GM21737 (cell line): ENCODE measurements at regions not wholly inside any gene's neighbourhood (a gene's known extent, or its start where the extent isn't known, plus 50 kb on each side); places are given as distances from the start of the nearest gene placed in this dataset.

ENCODE experiments used
- ATAC-seq: cut with Tn5 transposase; IDR thresholded peaks from one replicate; pipeline ENCODE4 v1.9.1; 2021; ENCODE audit warnings: mild to moderate bottlenecking, moderate library complexity; ENCODE audit not compliant: unreplicated experiment

DNA sequence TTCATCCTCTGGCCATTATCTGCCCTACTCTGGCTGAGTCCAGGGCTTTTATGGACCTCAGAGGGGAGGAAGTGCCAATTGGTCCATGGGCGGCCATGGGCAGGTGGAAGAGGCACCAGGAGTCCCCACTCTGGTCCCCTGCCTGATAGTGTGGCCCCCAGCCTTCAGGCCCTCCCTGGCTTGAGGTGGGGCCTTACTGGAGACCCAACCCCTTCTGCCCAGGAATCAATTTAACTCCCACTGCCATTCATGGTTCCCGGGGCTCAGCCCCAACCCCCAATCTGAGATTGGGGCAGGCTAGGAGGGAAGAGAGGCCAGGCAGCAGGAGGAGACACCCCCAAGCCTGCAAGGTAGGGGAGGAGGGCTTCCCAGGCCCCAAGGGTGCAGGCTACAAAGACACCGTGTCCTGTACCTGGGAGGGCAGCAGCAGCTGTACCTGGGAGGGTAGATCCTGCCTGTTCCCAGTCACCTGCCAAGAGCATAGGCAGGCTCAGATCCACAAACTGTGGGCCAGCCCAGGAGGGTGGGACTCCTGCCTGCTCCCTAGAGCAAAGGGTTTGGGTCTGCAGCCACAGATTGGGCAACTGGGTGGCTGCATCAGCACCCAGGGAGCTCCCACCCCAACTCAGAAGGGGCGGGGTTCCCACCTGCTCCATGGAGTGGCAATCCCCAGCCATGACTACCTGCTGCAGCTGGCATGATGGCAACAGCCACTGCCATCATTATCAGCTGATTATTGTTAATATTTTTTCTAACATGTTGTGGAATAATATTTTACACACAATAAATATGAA, 1044.1 kb upstream of the B3GALT2 start:
- no peak for ATAC-seq

DNA sequence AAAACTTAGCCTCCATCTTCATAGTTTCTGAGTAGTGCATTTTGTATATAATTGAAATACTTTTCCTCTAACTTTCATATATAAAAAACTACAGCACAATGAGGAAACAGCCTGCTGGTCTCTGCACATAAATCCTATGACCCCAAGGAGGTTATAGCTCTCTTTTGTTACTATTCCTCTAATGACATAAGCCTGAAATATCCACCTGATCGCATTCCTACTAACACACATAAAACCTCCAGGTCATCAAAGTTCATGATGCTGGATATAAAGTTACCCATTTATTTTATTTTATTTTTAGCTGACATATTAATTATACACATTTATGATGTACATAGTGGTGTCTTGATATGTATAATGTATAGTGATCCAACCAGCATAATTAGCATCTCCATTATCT, 1042.0 kb upstream of the B3GALT2 start:
- ATAC-seq, result no peak

DNA sequence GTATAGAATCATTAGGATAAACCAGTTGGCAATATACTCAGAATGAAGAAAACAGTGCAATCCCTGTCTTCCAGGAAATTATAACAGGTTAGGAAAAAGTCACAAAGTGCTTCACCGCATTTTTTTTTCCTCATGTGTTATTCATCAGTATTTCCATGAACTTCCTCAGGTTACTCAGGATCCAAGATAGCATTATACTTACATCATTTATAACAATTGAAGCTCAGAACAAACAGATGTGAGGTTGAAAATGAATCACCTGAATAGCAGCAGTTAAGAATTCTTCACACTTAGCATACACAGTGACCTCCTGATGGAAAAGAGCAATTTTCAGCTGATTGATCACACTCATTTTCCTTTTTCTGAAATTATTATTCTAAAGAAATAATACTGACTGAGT, 1040.7 kb upstream of the B3GALT2 start:
- no peak for ATAC-seq

DNA sequence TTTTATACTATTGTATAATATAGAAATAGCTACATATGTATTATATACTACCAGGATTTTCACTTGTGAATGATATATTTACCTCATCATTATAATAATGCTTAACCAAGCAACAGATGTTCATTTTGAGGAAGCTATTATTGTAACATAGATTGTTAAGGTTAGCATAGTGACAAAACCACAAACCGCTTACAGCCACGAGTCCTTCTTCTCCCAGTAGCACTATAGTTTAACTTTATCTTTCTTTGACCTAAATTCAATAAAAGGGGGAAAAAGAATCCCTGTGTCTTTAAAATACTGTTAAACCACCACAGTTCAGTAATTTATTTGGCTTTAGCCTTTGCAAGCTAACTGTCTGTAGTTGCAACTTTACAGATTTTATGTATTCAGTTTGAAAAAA, 1039.4 kb upstream of the B3GALT2 start:
- ATAC-seq, result peak; percentile 94

DNA sequence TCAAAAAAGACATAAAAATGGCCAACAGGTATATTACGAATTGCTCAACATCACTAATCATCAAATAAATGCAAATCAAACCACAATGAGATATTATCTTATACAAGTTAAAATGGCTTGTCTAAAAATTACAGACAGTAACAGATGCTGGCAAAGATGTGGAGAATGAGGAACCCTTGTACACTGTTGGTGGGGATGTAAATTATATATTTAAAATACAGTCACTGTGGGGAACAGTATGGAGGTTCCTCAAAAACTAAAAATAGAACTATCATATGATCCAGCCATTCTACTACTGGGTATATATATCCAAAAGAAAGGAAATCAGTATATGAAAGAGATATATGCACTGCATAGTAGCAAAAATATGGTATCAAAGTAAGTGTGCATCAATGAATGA, 1037.2 kb upstream of the B3GALT2 start:
- no peak for ATAC-seq

DNA sequence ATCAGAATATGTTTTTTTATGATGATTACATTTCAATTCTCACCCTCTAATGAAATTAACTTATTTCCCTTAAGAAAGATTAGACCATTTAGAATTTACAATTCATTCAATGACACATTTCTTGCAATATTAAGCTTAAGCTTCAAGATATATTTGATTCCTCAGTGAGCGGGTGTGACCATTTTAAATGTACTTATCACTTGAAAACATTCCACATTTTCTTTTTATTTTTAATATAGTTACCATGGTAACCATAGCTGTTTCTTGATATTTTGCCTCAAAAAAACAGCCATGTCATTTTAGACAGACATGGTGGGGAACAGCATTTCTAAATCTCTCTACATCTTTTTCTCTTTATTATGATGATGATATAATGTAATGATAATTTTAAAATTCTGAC, 1029.0 kb upstream of the B3GALT2 start:
- no peak for ATAC-seq

DNA sequence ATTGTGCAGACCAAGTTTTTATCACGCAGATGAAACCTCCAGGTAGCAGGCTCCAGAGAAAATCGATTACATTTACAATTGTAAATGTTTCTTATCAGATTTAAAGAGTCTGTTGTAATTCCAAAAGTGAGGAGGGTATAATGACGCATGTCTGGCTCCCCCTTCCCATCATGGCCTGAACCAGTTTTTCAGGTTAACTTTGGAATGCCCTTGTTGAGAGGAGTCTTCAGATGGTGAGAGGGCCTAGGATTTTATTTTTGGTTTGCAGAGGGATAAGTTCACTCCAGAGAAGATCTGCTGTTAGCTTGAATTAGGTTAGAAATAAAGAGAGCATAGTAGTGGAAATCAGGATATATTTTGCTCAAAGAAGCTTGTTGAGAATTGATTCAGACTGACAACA, 1028.3 kb upstream of the B3GALT2 start:
- ATAC-seq, result no peak

DNA sequence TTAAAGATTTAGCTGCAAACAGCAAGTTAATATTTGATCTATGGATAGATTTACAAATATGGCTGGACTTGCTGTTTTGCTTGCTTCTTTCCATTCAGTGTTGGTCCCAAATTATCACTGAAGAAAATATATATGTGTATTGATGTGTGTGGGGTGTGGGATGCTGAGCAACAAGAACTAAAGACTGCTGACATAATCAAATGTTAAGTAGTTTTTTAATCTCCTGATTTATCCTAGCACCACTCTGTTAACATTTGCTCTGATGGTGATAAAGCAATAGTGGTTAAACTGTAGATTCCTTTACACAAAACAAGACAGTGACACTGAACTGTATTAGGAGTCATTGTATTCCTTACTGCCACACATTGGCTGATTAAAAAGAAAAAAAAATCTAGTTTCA, 1023.5 kb upstream of the B3GALT2 start:
- ATAC-seq, result no peak

DNA sequence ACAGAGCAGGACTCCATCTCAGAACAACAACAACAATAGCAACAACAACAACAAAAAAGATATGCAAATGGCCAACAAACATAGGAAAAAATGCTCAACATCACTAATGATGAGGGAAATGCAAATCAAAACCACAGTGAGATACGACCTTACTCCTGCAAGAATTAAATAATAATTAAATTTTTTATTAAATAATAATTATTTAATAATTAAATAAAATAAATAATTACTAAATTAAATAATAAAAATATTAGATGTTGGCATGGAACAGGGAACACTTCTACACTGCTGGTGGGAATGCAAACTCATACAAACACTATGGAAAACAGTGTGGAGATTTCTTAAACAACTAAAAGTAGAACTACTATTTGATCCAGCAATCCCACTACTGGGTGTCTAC, 1022.3 kb upstream of the B3GALT2 start:
- ATAC-seq, result no peak

DNA sequence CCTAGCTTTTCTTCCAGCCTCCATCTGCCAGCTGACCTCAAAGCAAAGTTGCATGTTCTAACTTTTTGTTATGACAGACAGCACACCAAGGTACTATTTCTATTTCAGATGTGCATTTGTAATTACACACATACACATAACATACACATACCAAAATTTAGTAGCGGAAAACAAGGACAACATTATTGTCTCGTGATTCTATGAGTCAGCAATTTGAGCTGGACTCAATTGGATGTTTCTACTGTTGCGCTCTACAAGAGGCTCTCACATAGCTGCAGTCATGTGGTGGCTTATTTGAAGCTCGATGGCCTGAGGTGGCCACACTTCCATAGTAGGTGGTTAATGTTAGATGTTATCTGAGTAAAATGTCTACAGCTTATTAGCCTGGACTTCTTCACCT, 1010.1 kb upstream of the B3GALT2 start:
- ATAC-seq, result no peak

DNA sequence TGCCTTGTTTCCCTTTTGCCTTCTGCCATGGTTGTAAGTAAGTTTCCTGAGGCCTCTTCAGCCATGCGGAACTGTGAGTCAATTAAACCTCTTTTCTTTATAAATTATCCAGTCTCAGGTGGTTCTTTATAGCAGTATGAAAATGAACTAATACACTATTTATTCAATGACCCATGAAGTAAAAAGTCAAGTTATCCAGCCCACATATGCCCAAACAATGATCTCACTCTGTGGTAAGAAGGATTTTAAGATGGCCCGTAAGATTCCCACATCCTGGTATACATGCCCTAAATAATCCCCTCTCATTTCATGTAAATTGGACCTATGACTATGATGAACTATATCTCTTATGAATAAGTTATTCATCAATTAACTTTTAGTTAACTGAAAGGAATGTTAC, 1008.3 kb upstream of the B3GALT2 start:
- ATAC-seq, result no peak

DNA sequence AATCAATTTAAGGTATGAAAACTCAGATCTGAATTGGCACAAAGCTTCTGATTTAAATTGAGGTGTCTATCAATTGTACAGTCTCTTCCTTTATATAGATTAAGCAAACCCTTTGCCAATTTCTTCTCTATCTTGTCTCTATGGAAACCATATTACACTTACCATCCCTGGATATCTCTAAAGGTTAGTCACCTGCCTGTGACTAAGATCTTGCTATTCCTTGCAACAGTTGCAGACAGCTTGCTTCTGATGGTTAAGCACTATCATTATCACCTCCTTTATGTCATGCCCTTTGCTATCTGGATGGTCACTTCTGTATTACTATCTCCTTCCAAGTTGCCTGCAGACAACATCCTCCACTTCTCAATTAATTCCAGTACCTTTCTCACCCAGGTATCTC, 998.6 kb upstream of the B3GALT2 start:
- ATAC-seq, result no peak

DNA sequence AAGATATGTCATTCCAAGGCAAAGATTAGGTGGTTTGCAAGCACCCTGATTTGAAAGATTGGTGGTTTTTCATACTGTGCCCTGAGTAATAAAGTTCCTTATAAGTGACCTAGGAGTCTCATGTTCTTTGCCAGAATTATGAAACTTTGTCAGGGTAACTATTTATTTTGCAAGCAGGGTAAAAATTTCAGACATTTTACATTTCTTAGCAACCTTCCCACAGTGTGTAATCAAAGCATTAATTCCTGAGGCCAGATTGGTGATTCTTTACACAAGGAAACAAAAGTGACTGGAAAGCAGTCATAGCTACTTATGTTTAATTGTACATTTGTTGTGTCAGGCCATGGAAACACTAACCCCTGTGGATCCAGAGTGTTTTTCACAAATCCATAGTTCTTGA, 998.0 kb upstream of the B3GALT2 start:
- ATAC-seq, result no peak

DNA sequence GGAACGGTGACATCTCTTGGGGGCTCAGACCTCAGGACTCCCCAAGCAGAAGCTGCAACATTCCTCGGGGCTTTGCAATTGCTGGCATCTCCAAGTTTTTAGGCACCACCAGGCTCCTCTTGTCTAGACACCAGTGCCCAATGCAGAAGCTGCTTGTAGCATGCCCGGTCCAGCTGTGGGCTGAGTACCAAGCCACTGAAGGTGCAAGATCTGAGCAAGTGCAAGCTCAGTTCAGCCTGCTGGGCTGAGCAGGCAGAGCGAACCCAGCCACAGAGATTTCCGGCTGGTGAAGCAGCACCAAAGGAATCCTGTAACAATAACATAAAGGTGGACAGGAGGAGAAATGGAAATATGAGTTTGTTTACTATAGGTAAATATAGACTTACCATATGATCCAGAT, 995.4 kb upstream of the B3GALT2 start:
- ATAC-seq, result no peak

DNA sequence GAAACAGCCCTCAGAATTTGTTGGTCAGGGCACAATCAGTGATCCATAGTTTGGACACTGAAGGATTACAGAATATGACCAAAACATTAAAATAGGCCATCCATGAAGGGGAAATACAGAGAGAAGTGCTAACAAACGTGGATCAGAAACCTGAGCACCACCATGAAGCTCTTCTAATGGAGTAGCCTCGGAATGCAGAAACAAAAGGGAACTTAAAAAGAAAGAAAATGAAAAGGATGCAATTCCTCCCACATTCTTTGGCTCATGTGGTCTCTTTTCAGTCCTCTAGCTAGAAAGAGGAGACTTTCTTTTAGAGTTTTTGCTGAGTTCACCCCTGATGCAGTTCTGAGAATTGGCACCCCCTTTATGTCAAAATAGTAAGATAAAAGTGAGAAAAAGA, 989.8 kb upstream of the B3GALT2 start:
- no peak for ATAC-seq

DNA sequence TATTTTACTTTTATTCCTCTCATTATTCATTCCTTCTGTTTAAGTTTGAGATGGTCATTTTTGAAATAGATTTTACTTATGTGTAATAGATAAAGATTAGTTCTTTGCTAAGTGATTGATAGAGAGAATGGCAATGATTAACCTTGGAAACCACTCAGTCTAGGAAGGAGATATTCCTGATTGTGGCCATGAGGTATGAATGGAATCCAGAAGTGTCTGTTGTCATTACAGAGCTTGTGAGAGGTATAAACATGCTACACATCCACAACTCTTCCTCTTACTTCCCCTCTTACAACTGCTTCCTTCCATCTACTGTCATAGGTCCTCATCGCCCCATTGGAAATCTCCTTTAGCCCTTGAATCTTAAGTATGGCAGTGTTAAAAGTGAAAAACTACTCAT, 988.8 kb upstream of the B3GALT2 start:
- ATAC-seq, result no peak

DNA sequence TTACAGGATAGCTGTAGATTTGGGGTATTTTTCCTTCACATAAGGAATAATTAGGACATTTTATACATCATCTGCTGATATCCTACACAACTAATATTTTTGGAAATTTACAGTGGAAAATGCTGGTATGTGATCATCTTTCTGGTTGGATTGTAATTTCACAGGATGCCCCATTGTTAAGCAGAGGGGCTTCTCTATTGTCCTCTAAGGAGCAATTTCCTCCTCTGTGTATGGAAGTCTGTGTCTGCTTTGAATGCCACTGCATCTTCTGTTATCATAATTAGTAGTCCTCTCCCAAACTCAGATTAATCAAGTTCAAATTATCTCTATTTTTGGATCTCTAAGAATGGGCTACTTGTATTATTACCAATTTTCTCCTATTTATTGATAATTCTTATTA, 988.1 kb upstream of the B3GALT2 start:
- ATAC-seq, result no peak

DNA sequence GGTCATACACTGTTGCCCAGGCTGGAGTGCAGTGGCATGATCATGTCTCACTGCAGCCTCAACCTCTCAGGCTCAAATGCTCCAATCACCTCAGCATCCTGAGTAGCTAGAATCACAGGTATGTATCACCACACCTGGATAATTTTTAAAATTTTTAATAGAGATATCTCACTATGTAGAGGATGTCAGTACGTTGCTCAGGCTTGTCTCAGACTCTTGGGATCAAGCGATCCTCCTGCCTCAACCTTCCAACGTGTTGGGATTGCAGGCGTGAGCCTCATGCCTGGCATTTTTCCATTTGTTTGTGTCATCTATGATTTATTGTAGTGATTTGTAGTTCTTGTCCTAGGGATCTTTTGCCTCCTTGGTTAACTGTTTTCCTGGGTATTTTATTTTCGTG, 985.2 kb upstream of the B3GALT2 start:
- no peak for ATAC-seq

DNA sequence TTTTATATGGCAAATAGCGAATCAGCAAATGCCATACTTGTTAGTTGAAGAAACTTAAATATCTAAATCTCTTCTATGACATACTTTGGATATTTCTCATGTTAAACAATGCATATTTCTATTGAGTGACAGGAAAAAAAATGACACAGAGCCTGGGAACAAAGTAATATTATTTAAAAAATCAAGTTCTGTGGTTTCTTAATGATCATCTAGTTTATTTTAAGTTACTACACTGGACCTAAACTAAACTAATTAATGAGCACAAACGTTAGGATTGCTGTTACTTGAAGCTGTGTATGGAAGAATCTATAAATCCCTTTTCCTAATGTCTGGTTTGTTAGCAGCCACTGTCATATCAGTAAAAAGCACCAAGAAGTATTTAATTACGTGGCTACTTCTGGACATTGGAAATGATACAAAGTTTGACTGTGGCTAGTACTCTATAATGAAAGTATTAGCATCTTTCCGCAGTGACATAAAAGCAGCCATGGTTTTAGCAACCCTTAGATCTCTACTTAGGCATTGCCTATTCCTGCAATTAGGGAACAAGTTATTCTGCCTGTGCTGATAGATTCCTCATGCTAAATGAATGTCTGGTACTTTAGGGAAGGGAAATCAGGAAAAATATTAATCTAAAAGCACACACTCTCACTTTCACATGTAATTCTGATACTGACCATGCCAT, 981.7 kb upstream of the B3GALT2 start:
- no peak for ATAC-seq

DNA sequence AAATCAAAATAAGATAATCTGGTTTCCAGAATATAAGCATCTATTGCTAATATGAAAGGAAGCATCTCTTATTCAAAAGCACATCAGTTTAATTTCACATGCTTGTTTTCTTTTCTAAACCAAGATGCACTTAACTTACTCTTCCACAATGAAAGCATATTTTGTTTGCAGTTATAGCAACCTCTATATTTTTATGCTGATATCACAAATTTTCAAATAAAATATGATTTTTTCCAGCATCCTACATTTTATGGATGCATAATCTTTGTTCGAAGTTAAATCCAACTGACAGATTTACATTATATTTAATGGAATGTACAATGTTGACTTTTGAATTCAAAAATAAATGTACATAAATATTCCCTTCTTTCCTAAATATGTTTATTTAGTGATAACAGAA, 978.3 kb upstream of the B3GALT2 start:
- ATAC-seq, result no peak

DNA sequence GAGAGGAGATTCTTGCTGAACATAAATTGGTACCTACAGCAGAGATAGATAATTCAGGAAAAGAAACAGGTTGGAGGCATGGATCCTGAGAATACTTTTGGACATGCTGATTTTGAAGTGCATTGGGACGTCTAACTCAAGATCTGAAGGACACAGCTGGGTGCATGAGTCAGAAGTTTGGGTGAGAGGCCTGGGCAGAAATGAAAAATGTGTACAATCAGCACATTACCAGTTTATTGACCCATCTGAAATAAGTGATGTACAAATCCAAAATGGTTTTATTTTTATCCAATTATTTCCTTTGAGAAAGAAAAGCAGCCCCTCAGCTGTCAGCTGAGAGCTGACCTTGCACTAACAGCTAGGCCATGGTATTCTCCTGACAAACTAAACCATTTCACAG, 975.2 kb upstream of the B3GALT2 start:
- ATAC-seq, result no peak

DNA sequence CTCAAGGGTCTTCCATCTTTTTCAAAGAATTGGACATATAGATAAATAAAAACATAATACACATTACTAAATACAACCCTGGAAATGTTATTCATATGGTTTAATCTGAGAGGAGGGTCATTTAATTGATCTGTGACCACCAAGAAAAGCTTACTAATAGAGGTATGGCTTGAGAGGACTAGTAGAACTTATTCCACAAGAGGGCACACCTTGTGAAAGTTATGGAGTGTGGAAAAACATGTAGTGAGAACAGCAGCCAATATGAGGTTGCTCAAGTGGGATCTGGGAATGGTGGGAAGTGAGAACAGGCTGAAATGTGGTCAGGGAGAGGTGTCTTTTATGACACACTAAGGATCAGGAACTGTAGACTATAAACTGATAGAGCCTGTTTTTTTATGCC, 973.5 kb upstream of the B3GALT2 start:
- ATAC-seq, result no peak

DNA sequence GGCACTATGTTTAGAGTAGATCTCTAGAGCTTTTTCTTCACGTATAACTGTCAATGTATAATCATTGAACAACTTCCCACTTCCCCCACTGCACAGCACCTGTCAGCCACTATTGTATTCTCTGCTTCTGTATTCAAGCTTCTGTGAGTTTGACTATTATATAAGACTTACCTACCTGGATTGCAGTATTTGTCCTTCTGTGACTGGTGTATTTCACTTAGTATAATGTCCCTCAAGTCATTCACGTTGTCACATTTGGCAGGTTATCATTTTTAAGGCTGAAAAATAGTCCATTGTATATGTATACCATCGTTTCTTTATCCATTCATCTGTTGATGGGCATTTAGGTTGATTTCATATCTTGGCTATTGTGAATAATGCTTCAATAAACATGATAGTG, 969.5 kb upstream of the B3GALT2 start:
- no peak for ATAC-seq
